ENCODE measurements at regions not wholly inside any gene's neighbourhood (a gene's known extent, or its start where the extent isn't known, plus 50 kb on each side); places are given as distances from the start of the nearest gene placed in this dataset.

GRCh38 chr16:73853968-73854367 is 442.6 kb upstream of the PSMD7 start:
- TF ChIP-seq POLR2AphosphoS5 (IDR thresholded peaks at IDR 0.05; ENCODE audit: low read depth, low read length) (no peak), CHD2 (IDR thresholded peaks at IDR 0.05; ENCODE audit: low read length, partially characterized antibody) (no peak), TAF1 (IDR thresholded peaks at IDR 0.05; ENCODE audit: borderline replicate concordance, low read depth, low read length) (no peak), SMC3 (IDR thresholded peaks at IDR 0.05; ENCODE audit: low read depth, low read length) (no peak), GATA2 (CRISPR knock-in tag; IDR thresholded peaks at IDR 0.05) (no peak), GABPA (IDR thresholded peaks at IDR 0.05; ENCODE audit: low read depth) (no peak), EZH2phosphoT487 (IDR thresholded peaks at IDR 0.05; ENCODE audit: borderline replicate concordance, low read depth) (no peak), RFX5 (IDR thresholded peaks at IDR 0.05; ENCODE audit: low read length) (no peak), EP300 (IDR thresholded peaks at IDR 0.05; ENCODE audit: borderline replicate concordance in 1 of 2, low read depth in 1 of 2, low read length in 1 of 2) (no peak), ELF1 (IDR thresholded peaks at IDR 0.05) (no peak), RCOR1 (IDR thresholded peaks at IDR 0.05; ENCODE audit: low read length) (no peak)
- TF ChIP-seq, protein P1, sequence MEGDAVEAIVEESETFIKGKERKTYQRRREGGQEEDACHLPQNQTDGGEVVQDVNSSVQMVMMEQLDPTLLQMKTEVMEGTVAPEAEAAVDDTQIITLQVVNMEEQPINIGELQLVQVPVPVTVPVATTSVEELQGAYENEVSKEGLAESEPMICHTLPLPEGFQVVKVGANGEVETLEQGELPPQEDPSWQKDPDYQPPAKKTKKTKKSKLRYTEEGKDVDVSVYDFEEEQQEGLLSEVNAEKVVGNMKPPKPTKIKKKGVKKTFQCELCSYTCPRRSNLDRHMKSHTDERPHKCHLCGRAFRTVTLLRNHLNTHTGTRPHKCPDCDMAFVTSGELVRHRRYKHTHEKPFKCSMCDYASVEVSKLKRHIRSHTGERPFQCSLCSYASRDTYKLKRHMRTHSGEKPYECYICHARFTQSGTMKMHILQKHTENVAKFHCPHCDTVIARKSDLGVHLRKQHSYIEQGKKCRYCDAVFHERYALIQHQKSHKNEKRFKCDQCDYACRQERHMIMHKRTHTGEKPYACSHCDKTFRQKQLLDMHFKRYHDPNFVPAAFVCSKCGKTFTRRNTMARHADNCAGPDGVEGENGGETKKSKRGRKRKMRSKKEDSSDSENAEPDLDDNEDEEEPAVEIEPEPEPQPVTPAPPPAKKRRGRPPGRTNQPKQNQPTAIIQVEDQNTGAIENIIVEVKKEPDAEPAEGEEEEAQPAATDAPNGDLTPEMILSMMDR (IDR thresholded peaks at IDR 0.05): no peak
- TF ChIP-seq, protein P2, sequence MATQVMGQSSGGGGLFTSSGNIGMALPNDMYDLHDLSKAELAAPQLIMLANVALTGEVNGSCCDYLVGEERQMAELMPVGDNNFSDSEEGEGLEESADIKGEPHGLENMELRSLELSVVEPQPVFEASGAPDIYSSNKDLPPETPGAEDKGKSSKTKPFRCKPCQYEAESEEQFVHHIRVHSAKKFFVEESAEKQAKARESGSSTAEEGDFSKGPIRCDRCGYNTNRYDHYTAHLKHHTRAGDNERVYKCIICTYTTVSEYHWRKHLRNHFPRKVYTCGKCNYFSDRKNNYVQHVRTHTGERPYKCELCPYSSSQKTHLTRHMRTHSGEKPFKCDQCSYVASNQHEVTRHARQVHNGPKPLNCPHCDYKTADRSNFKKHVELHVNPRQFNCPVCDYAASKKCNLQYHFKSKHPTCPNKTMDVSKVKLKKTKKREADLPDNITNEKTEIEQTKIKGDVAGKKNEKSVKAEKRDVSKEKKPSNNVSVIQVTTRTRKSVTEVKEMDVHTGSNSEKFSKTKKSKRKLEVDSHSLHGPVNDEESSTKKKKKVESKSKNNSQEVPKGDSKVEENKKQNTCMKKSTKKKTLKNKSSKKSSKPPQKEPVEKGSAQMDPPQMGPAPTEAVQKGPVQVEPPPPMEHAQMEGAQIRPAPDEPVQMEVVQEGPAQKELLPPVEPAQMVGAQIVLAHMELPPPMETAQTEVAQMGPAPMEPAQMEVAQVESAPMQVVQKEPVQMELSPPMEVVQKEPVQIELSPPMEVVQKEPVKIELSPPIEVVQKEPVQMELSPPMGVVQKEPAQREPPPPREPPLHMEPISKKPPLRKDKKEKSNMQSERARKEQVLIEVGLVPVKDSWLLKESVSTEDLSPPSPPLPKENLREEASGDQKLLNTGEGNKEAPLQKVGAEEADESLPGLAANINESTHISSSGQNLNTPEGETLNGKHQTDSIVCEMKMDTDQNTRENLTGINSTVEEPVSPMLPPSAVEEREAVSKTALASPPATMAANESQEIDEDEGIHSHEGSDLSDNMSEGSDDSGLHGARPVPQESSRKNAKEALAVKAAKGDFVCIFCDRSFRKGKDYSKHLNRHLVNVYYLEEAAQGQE (IDR thresholded peaks at IDR 0.05; ENCODE audit: low read depth, low read length): no peak
- TF ChIP-seq, protein P3, sequence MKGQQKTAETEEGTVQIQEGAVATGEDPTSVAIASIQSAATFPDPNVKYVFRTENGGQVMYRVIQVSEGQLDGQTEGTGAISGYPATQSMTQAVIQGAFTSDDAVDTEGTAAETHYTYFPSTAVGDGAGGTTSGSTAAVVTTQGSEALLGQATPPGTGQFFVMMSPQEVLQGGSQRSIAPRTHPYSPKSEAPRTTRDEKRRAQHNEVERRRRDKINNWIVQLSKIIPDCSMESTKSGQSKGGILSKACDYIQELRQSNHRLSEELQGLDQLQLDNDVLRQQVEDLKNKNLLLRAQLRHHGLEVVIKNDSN (IDR thresholded peaks at IDR 0.05; ENCODE audit: borderline replicate concordance, low read depth): no peak

Measured in SK-N-SH (cell line).